A172 (cell line): ENCODE measurements at regions not wholly inside any gene's neighbourhood (a gene's known extent, or its start where the extent isn't known, plus 50 kb on each side); places are given as distances from the start of the nearest gene placed in this dataset.

Experiments
- DNase-seq: peaks from one replicate; pipeline ENCODE4 v3.0.0-alpha.2; 2015; ENCODE audit warnings: low spot score

GRCh38 chr12:97177481-97177880 lies 270.4 kb downstream of the NEDD1 start:
- DNase-seq = peak; percentile 38

GRCh38 chr12:97181571-97182265 lies 274.7 kb downstream of the NEDD1 start:
- no peak for DNase-seq

GRCh38 chr12:97182769-97183168 lies 275.7 kb downstream of the NEDD1 start:
- DNase-seq = no peak

GRCh38 chr12:97184127-97184773 lies 277.2 kb downstream of the NEDD1 start:
- DNase-seq = no peak

GRCh38 chr12:97185567-97185966 lies 277.0 kb upstream of the RMST start:
- DNase-seq = no peak

GRCh38 chr12:97194546-97194945 lies 268.1 kb upstream of the RMST start:
- no peak for DNase-seq

- DNase-seq = no peak
Measured at GRCh38 chr12:97200181-97200580, 262.4 kb upstream of the RMST start.

- DNase-seq = no peak
Measured at GRCh38 chr12:97203408-97203807, 259.2 kb upstream of the RMST start.

- no peak for DNase-seq
Measured at GRCh38 chr12:97209997-97210396, 252.6 kb upstream of the RMST start.

GRCh38 chr12:97211416-97211930 lies 251.1 kb upstream of the RMST start:
- DNase-seq = no peak

GRCh38 chr12:97216848-97217247 lies 245.8 kb upstream of the RMST start:
- DNase-seq = no peak

GRCh38 chr12:97222391-97222790 lies 240.2 kb upstream of the RMST start:
- DNase-seq = no peak

- DNase-seq = no peak
Measured at GRCh38 chr12:97223419-97223818, 239.2 kb upstream of the RMST start.

GRCh38 chr12:97229004-97229403 lies 233.6 kb upstream of the RMST start:
- DNase-seq = no peak

GRCh38 chr12:97235102-97235501 lies 227.5 kb upstream of the RMST start:
- DNase-seq = no peak

GRCh38 chr12:97246368-97246767 lies 216.2 kb upstream of the RMST start:
- DNase-seq = no peak

GRCh38 chr12:97250483-97250882 lies 212.1 kb upstream of the RMST start:
- no peak for DNase-seq

- no peak for DNase-seq
Measured at GRCh38 chr12:97257726-97258125, 204.9 kb upstream of the RMST start.

GRCh38 chr12:97259098-97259497 lies 203.5 kb upstream of the RMST start:
- no peak for DNase-seq

- DNase-seq = no peak
Measured at GRCh38 chr12:97260786-97261185, 201.8 kb upstream of the RMST start.

- DNase-seq = no peak
Measured at GRCh38 chr12:97267166-97267565, 195.4 kb upstream of the RMST start.

GRCh38 chr12:97267594-97268202 lies 194.9 kb upstream of the RMST start:
- no peak for DNase-seq

GRCh38 chr12:97272471-97272870 lies 190.1 kb upstream of the RMST start:
- no peak for DNase-seq
